Thyroid gland (tissue), 4 donors: ENCODE measurements at regions not wholly inside any gene's neighbourhood (a gene's known extent, or its start where the extent isn't known, plus 50 kb on each side); places are given as distances from the start of the nearest gene placed in this dataset.

Source experiments
- CTCF ChIP-seq, 6 experiments: fragments of 200-600 bp in 3 of 6; fragments of 450-650 bp in 3 of 6; sonication (generic) in 3 of 6; IDR thresholded peaks; one replicate each; pipeline ENCODE4 v1.5.1; 2016 to 2019; ENCODE audit warnings: antibody characterized with exemption in 6 of 6, mild to moderate bottlenecking in 2 of 6, inconsistent platforms in 1 of 6, moderate library complexity in 1 of 6
- POLR2A ChIP-seq, 2 donors: fragments of 450-650 bp; IDR thresholded peaks; one replicate each; pipeline ENCODE4 v1.6.1; 2017; ENCODE audit warnings: antibody characterized with exemption in 2 of 2, mild to moderate bottlenecking in 2 of 2, moderate library complexity in 1 of 2

- TF ChIP-seq CTCF (IDR thresholded peaks at IDR 0.05) (no peak), POLR2A (IDR thresholded peaks at IDR 0.05) (no peak)
Observed at GRCh38 chr4:34258176-34258575, 1986.1 kb downstream of the ARAP2 start.
